ENCODE measurements at regions not wholly inside any gene's neighbourhood (a gene's known extent, or its start where the extent isn't known, plus 50 kb on each side); places are given as distances from the start of the nearest gene placed in this dataset.
"Not testable (repeated sequence)": the region's sequence is repeated elsewhere in the genome, so short reads cannot be mapped to it uniquely, and the experiment has no call there.

GRCh38 chr10:81674941-81675340 is 200.1 kb upstream of the NRG3 start:
- DNase-seq = no peak

- no peak for DNase-seq
Observed at GRCh38 chr10:81679291-81679690, 195.7 kb upstream of the NRG3 start.

- DNase-seq = no peak
Observed at GRCh38 chr10:81680359-81680758, 194.6 kb upstream of the NRG3 start.

- no peak for DNase-seq
Observed at GRCh38 chr10:81688459-81688858, 186.5 kb upstream of the NRG3 start.

- no peak for DNase-seq
Observed at GRCh38 chr10:81696609-81697388, 178.2 kb upstream of the NRG3 start.

GRCh38 chr10:81704596-81704995 is 170.4 kb upstream of the NRG3 start:
- no peak for DNase-seq

- no peak for DNase-seq
Observed at GRCh38 chr10:81708416-81708815, 166.6 kb upstream of the NRG3 start.

GRCh38 chr10:81708929-81709328 is 166.1 kb upstream of the NRG3 start:
- DNase-seq = no peak

- DNase-seq = no peak
Observed at GRCh38 chr10:81722399-81722798, 152.6 kb upstream of the NRG3 start.

- no peak for DNase-seq
Observed at GRCh38 chr10:81724431-81724830, 150.6 kb upstream of the NRG3 start.

- DNase-seq = no peak
Observed at GRCh38 chr10:81725851-81726250, 149.1 kb upstream of the NRG3 start.

GRCh38 chr10:81728692-81729091 is 146.3 kb upstream of the NRG3 start:
- no peak for DNase-seq

- no peak for DNase-seq
Observed at GRCh38 chr10:81730891-81731290, 144.1 kb upstream of the NRG3 start.

- no peak for DNase-seq
Observed at GRCh38 chr10:81733542-81733941, 141.5 kb upstream of the NRG3 start.

GRCh38 chr10:81735167-81735566 is 139.8 kb upstream of the NRG3 start:
- DNase-seq = not testable (repeated sequence)

GRCh38 chr10:81759111-81759510 is 115.9 kb upstream of the NRG3 start:
- no peak for DNase-seq

- no peak for DNase-seq
Observed at GRCh38 chr10:81784111-81784597, 90.8 kb upstream of the NRG3 start.

GRCh38 chr10:81792729-81793128 is 82.3 kb upstream of the NRG3 start:
- no peak for DNase-seq

GRCh38 chr10:81806842-81807241 is 68.2 kb upstream of the NRG3 start:
- DNase-seq = no peak

GRCh38 chr10:81814842-81815241 is 60.2 kb upstream of the NRG3 start:
- no peak for DNase-seq

GRCh38 chr10:81817596-81818170 is 57.3 kb upstream of the NRG3 start:
- DNase-seq = no peak

GRCh38 chr10:81820418-81820817 is 54.6 kb upstream of the NRG3 start:
- no peak for DNase-seq
